H9 (cell line): ENCODE measurements at regions not wholly inside any gene's neighbourhood (a gene's known extent, or its start where the extent isn't known, plus 50 kb on each side); places are given as distances from the start of the nearest gene placed in this dataset.

Experiments used
- DNase-seq: peaks from one replicate; pipeline ENCODE4 v3.0.0-alpha.2; 2017
- H2AFZ ChIP-seq: one replicate; pipeline ENCODE4 v1.6.1; 2013; ENCODE audit warnings: mild to moderate bottlenecking, low read length, control low read depth, moderate library complexity
- H2AK5ac ChIP-seq: 2 replicates; pipeline ENCODE4 v1.6.1; 2013; ENCODE audit warnings: low read length, control low read depth, mixed read lengths; ENCODE audit not compliant: insufficient read length
- H2BK120ac ChIP-seq: one replicate; pipeline ENCODE4 v1.6.1; 2013; ENCODE audit warnings: low read depth, mild to moderate bottlenecking, low read length, control low read depth, inconsistent platforms; ENCODE audit not compliant: poor library complexity, severe bottlenecking
- H2BK12ac ChIP-seq: 2 replicates; pipeline ENCODE4 v1.6.1; 2013; ENCODE audit warnings: low read length, control low read depth, mixed read lengths, low read depth; ENCODE audit not compliant: insufficient read length
- H2BK15ac ChIP-seq: 2 replicates; pipeline ENCODE4 v1.6.1; 2013; ENCODE audit warnings: low read depth, low read length, control low read depth
- H2BK20ac ChIP-seq: one replicate; pipeline ENCODE4 v1.6.1; 2013; ENCODE audit warnings: low read depth, mild to moderate bottlenecking, low read length, control low read depth, inconsistent platforms; ENCODE audit not compliant: poor library complexity, severe bottlenecking
- H2BK5ac ChIP-seq: 2 replicates; pipeline ENCODE4 v1.6.1; 2013; ENCODE audit warnings: low read length, control low read depth, mixed read lengths; ENCODE audit not compliant: insufficient read length
- H3K14ac ChIP-seq: 2 replicates; pipeline ENCODE4 v1.6.1; 2013; ENCODE audit warnings: low read length, control low read depth; ENCODE audit not compliant: insufficient read depth
- H3K18ac ChIP-seq: 2 replicates; pipeline ENCODE4 v1.6.1; 2013; ENCODE audit warnings: low read depth, mild to moderate bottlenecking, mixed read lengths, low read length, control low read depth; ENCODE audit not compliant: insufficient read length
- H3K23ac ChIP-seq: 2 replicates; pipeline ENCODE4 v1.6.1; 2013; ENCODE audit warnings: low read length, control low read depth, mixed read lengths, low read depth; ENCODE audit not compliant: insufficient read length
- H3K23me2 ChIP-seq: 2 replicates; pipeline ENCODE4 v1.6.1; 2013; ENCODE audit warnings: low read depth, mild to moderate bottlenecking, mixed read lengths, low read length, control low read depth; ENCODE audit not compliant: insufficient read length, poor library complexity, severe bottlenecking
- H3K27ac ChIP-seq: 2 replicates; pipeline ENCODE4 v1.5.1; 2013; ENCODE audit warnings: low read length, control low read depth, mixed read lengths, low read depth; ENCODE audit not compliant: insufficient read length
- H3K27me3 ChIP-seq: 2 replicates; pipeline ENCODE4 v1.6.1; 2013; ENCODE audit warnings: low read length, control low read depth, inconsistent platforms; ENCODE audit not compliant: insufficient read depth
- H3K4ac ChIP-seq: 2 replicates; pipeline ENCODE4 v1.6.1; 2013; ENCODE audit warnings: low read depth, mild to moderate bottlenecking, control low read depth, inconsistent platforms, low read length, moderate library complexity
- H3K4me1 ChIP-seq: 2 replicates; pipeline ENCODE4 v1.6.1; 2013; ENCODE audit warnings: low read length, control low read depth, inconsistent platforms; ENCODE audit not compliant: insufficient read depth
- H3K4me2 ChIP-seq: 2 replicates; pipeline ENCODE4 v1.6.1; 2013; ENCODE audit warnings: low read length, control low read depth, mixed read lengths; ENCODE audit not compliant: insufficient read length, insufficient read depth
- H3K56ac ChIP-seq: 2 replicates; pipeline ENCODE4 v1.6.1; 2013; ENCODE audit warnings: low read depth, mild to moderate bottlenecking, mixed read lengths, low read length, control low read depth; ENCODE audit not compliant: insufficient read length
- H3K79me1 ChIP-seq: 2 replicates; pipeline ENCODE4 v1.6.1; 2013; ENCODE audit warnings: low read depth, mild to moderate bottlenecking, moderate library complexity, low read length, control low read depth, inconsistent platforms; ENCODE audit not compliant: insufficient read depth, poor library complexity, severe bottlenecking
- H3K79me2 ChIP-seq: 2 replicates; pipeline ENCODE4 v1.6.1; 2013; ENCODE audit warnings: low read length, control low read depth, inconsistent platforms; ENCODE audit not compliant: insufficient read depth
- H3K9ac ChIP-seq: 2 replicates; pipeline ENCODE4 v1.6.1; 2013; ENCODE audit warnings: low read length, control low read depth, mixed read lengths; ENCODE audit not compliant: insufficient read length; ENCODE audit errors: extremely low read depth
- H3K9me3 ChIP-seq: one replicate; pipeline ENCODE4 v1.6.1; 2013; ENCODE audit warnings: low read depth, low read length, inconsistent platforms; ENCODE audit not compliant: control insufficient read depth
- H3T11ph ChIP-seq: one replicate; pipeline ENCODE4 v1.6.1; 2013; ENCODE audit warnings: mild to moderate bottlenecking, low read length, control low read depth, inconsistent platforms
- H4K20me1 ChIP-seq: one replicate; pipeline ENCODE4 v1.6.1; 2013; ENCODE audit not compliant: control insufficient read depth, insufficient read length, insufficient read depth
- H4K5ac ChIP-seq: 2 replicates; pipeline ENCODE4 v1.6.1; 2013; ENCODE audit warnings: low read depth, mild to moderate bottlenecking, mixed read lengths, low read length, control low read depth; ENCODE audit not compliant: insufficient read length
- H4K8ac ChIP-seq: replicated peaks from 2 replicates; pipeline ENCODE4 v1.6.1; 2013; ENCODE audit warnings: low read length, control low read depth, mixed read lengths, low read depth; ENCODE audit not compliant: insufficient read length
- H4K91ac ChIP-seq: 2 replicates; pipeline ENCODE4 v1.6.1; 2013; ENCODE audit warnings: low read depth, mild to moderate bottlenecking, moderate library complexity, mixed read lengths, low read length, control low read depth; ENCODE audit not compliant: insufficient read length
- H3K27ac Mint-ChIP-seq, 3 experiments: 2 replicates in 2 of 3; 3 replicates in 1 of 3; pipeline ENCODE4 v1.8.0; 2020 to 2021; ENCODE audit warnings: mixed read lengths in 3 of 3, mild to moderate bottlenecking in 1 of 3, moderate library complexity in 1 of 3
- H3K27me3 Mint-ChIP-seq: 2 replicates; pipeline ENCODE4 v1.8.0; 2021; ENCODE audit warnings: low read depth, mild to moderate bottlenecking, moderate library complexity, mixed read lengths
- H3K36me3 Mint-ChIP-seq, 3 experiments: 2 replicates in 2 of 3; 3 replicates in 1 of 3; pipeline ENCODE4 v1.8.0; 2020 to 2021; ENCODE audit warnings: low read depth in 3 of 3, mixed read lengths in 3 of 3; ENCODE audit not compliant: insufficient read depth in 1 of 3
- H3K4me1 Mint-ChIP-seq, 2 experiments: 2 replicates each; pipeline ENCODE4 v1.8.0; 2020; ENCODE audit warnings: mixed read lengths in 2 of 2
- H3K4me3 Mint-ChIP-seq, 2 experiments: 2 replicates in 1 of 2; 3 replicates in 1 of 2; pipeline ENCODE4 v1.8.0; 2020 to 2021; ENCODE audit warnings: mild to moderate bottlenecking in 2 of 2, mixed read lengths in 2 of 2, moderate library complexity in 1 of 2
- H3K9me3 Mint-ChIP-seq, 2 experiments: 2 replicates in 1 of 2; 3 replicates in 1 of 2; pipeline ENCODE4 v1.8.0; 2020; ENCODE audit warnings: mild to moderate bottlenecking in 2 of 2, mixed read lengths in 2 of 2, moderate library complexity in 1 of 2
- CTCF ChIP-seq: fragments of 200-600 bp; sonication (generic); conservative IDR thresholded peaks from 3 replicates; pipeline ENCODE4 v1.8.0; 2021; ENCODE audit warnings: antibody characterized with exemption, mild to moderate bottlenecking
- WGBS: extraction: QIAGEN DNeasy Blood & Tissue Kit; methylation state at CpG from one replicate; pipeline ENCODE4 v1.1.7; 2013; ENCODE audit warnings: missing lambda C conversion rate, low lambda C conversion rate, mixed read lengths; ENCODE audit not compliant: insufficient read length; ENCODE audit errors: extremely low coverage; 5-methylcytosine and 5-hydroxymethylcytosine counted together

DNA sequence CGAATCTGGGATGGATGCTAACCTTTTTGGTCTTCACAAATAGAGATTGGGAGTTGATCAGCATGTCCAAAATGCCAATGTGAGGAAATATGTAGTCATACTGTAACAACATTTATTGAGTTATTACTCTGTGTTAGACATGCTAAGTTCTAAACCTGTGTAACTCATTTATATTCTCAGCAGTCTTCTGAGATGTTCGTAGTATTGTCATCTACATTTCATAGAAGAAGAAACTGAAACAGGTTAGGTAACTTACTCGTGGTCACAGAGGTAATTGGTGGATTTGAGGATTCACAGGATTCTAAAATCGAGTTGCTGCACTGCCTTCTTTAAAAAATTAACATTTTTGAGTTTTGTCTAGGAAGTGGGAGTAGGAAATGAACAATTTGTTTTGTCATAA is 162.1 kb downstream of the UBE2E3 start:
- H3K27me3 Mint-ChIP-seq = no peaks in the 10 kb centered on the region
- H3K4me2 ChIP-seq = no peak overlapping the region
- no peaks in the 10 kb centered on the region for H3K79me2 ChIP-seq
- H3K9me3 ChIP-seq = no peaks in the 10 kb centered on the region
- H4K8ac ChIP-seq = no peak overlapping the region
- H3K4ac ChIP-seq = no peak overlapping the region
- no peaks in the 10 kb centered on the region; a peak in 1 of 5 replicates for H3K9me3 Mint-ChIP-seq
- no peak overlapping the region for H2BK15ac ChIP-seq
- H3K4me3 Mint-ChIP-seq = no peak overlapping the region
- H3K14ac ChIP-seq = no peak overlapping the region
- no peaks in the 10 kb centered on the region for H3K4me1 Mint-ChIP-seq
- no peaks in the 10 kb centered on the region; a peak in 1 of 7 replicates for H3K36me3 Mint-ChIP-seq
- H3K18ac ChIP-seq = no peak overlapping the region
- H2AFZ ChIP-seq = no peak overlapping the region
- no peak overlapping the region for H3K23ac ChIP-seq
- DNase-seq = no peak
- no peak overlapping the region for H3K56ac ChIP-seq
- no peak overlapping the region for H3K9ac ChIP-seq
- H4K91ac ChIP-seq = no peak overlapping the region
- no peaks in the 10 kb centered on the region for H3K23me2 ChIP-seq
- H3K27me3 ChIP-seq = no peaks in the 10 kb centered on the region
- H3K4me1 ChIP-seq = no peaks in the 10 kb centered on the region
- no peak overlapping the region for H3T11ph ChIP-seq
- H4K20me1 ChIP-seq = no peaks in the 10 kb centered on the region
- TF ChIP-seq CTCF = no peak
- H4K5ac ChIP-seq = no peak overlapping the region
- H2BK5ac ChIP-seq = no peak overlapping the region
- H2BK12ac ChIP-seq = no peak overlapping the region
- WGBS = no CpG with 5 or more reads among the region's 4 CpGs
- H3K79me1 ChIP-seq = no peaks in the 10 kb centered on the region
- no peak overlapping the region for H3K27ac ChIP-seq
- H2AK5ac ChIP-seq = no peak overlapping the region
- no peak overlapping the region for H3K27ac Mint-ChIP-seq
- H2BK120ac ChIP-seq = no peak overlapping the region
- H2BK20ac ChIP-seq = no peak overlapping the region
